ENCODE measurements at regions not wholly inside any gene's neighbourhood (a gene's known extent, or its start where the extent isn't known, plus 50 kb on each side); places are given as distances from the start of the nearest gene placed in this dataset.

DNA sequence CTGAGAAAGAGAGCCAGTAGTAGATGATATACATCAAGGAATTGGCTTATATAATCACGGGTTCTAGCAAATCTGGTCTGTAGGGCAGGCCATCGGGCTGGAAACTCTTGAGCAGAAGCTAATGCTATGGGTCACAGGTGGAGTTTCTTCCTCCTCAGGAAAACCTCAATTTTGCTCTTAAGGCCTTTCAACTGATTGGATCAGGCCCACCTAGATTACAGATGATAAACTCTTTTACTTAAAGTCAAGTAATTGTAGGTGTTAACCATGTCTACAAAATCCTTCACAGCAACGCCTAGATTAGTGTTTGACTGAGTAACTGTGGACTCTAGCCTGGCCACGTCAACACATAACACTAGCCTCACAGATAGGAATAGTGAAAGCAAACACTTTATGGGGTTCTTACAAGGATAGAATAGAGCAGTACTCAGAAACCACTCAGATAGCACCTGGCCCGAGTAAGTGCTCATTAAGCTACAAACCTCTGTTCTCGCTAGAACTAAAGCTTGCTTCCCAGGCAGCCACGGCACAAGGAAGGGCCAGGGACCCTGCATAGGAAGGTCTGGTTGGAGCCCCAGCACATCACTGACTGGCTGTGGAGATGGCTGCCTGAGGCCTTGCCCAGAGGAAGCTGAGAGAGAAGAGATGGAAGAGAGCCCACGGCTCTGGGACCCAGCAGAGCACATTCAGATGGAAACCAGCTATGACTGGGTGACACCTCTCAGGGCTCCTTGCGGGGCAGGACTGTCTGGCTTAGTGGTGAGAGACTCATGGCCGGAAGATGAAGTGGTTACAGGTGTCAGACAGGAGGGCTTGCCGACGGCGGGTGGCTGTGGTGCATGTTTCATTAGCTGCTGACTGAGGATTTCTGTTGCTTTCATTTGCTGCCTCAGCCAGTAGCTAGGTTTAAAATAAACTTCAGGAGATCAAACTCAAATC, 202.5 kb upstream of the TLE3 start:
- no peak for DNase-seq (ENCODE audit: low read depth in 1 of 2, low spot score in 1 of 2)
- no peak overlapping the region for H3K4me3 ChIP-seq (replicated peaks; ENCODE audit: insufficient read depth, low read length)
- H3K27me3 ChIP-seq (ENCODE audit: insufficient read depth, poor library complexity, severe bottlenecking) = no peaks in the 10 kb centered on the region
- TF ChIP-seq SPI1 (IDR thresholded peaks at IDR 0.05; ENCODE audit: borderline replicate concordance, low read depth) = no peak
- TF ChIP-seq GABPA (IDR thresholded peaks at IDR 0.05; ENCODE audit: low read depth) = no peak
- TF ChIP-seq, protein P1, sequence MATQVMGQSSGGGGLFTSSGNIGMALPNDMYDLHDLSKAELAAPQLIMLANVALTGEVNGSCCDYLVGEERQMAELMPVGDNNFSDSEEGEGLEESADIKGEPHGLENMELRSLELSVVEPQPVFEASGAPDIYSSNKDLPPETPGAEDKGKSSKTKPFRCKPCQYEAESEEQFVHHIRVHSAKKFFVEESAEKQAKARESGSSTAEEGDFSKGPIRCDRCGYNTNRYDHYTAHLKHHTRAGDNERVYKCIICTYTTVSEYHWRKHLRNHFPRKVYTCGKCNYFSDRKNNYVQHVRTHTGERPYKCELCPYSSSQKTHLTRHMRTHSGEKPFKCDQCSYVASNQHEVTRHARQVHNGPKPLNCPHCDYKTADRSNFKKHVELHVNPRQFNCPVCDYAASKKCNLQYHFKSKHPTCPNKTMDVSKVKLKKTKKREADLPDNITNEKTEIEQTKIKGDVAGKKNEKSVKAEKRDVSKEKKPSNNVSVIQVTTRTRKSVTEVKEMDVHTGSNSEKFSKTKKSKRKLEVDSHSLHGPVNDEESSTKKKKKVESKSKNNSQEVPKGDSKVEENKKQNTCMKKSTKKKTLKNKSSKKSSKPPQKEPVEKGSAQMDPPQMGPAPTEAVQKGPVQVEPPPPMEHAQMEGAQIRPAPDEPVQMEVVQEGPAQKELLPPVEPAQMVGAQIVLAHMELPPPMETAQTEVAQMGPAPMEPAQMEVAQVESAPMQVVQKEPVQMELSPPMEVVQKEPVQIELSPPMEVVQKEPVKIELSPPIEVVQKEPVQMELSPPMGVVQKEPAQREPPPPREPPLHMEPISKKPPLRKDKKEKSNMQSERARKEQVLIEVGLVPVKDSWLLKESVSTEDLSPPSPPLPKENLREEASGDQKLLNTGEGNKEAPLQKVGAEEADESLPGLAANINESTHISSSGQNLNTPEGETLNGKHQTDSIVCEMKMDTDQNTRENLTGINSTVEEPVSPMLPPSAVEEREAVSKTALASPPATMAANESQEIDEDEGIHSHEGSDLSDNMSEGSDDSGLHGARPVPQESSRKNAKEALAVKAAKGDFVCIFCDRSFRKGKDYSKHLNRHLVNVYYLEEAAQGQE (IDR thresholded peaks at IDR 0.05; ENCODE audit: insufficient replicate concordance, low read depth) = no peak
- TF ChIP-seq, protein P2, sequence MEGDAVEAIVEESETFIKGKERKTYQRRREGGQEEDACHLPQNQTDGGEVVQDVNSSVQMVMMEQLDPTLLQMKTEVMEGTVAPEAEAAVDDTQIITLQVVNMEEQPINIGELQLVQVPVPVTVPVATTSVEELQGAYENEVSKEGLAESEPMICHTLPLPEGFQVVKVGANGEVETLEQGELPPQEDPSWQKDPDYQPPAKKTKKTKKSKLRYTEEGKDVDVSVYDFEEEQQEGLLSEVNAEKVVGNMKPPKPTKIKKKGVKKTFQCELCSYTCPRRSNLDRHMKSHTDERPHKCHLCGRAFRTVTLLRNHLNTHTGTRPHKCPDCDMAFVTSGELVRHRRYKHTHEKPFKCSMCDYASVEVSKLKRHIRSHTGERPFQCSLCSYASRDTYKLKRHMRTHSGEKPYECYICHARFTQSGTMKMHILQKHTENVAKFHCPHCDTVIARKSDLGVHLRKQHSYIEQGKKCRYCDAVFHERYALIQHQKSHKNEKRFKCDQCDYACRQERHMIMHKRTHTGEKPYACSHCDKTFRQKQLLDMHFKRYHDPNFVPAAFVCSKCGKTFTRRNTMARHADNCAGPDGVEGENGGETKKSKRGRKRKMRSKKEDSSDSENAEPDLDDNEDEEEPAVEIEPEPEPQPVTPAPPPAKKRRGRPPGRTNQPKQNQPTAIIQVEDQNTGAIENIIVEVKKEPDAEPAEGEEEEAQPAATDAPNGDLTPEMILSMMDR (IDR thresholded peaks at IDR 0.05; ENCODE audit: insufficient read depth, low read length) = no peak
- TF ChIP-seq POLR2AphosphoS5 (IDR thresholded peaks at IDR 0.05; ENCODE audit: low read depth) = no peak
- no peak overlapping the region for H3K27ac ChIP-seq (replicated peaks)

DNA sequence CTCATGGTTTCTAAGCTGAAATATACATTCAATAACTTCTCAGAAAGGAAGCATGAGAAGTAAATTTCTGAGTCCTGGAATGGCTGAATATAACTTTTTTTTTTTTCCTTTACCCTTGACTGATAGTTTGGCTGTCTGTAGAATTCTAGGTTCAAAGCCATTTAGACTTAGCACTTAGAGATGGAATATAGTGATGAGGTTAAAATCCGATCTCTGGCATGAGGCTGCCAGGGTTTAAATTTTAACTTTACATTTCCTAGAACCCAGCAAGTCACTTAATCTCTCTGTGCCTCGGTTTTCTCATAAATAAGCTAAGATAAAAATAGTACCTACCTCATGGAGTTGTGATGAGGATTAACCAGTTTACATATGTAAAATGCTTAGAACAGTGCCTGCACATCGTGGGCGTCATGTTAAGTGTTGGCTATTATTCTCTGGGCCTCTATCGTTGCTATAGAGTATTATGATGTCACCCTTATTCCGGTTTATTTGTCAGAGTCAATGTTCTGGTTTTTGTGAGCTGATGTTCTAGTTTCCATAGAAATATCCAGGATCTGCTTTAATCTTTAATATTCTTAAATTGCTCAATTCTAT, 199.8 kb upstream of the TLE3 start:
- TF ChIP-seq, protein P2 (IDR thresholded peaks at IDR 0.05; ENCODE audit: insufficient read depth, low read length) = no peak
- TF ChIP-seq GABPA (IDR thresholded peaks at IDR 0.05; ENCODE audit: low read depth) = no peak
- no peak for TF ChIP-seq SPI1 (IDR thresholded peaks at IDR 0.05; ENCODE audit: borderline replicate concordance, low read depth)
- TF ChIP-seq POLR2AphosphoS5 (IDR thresholded peaks at IDR 0.05; ENCODE audit: low read depth) = no peak
- TF ChIP-seq, protein P1 (IDR thresholded peaks at IDR 0.05; ENCODE audit: insufficient replicate concordance, low read depth) = no peak
- no peak overlapping the region for H3K4me3 ChIP-seq (replicated peaks; ENCODE audit: insufficient read depth, low read length)
- DNase-seq (ENCODE audit: low read depth in 1 of 2, low spot score in 1 of 2) = no peak
- no peaks in the 10 kb centered on the region for H3K27me3 ChIP-seq (ENCODE audit: insufficient read depth, poor library complexity, severe bottlenecking)
- H3K27ac ChIP-seq (replicated peaks) = no peak overlapping the region

DNA sequence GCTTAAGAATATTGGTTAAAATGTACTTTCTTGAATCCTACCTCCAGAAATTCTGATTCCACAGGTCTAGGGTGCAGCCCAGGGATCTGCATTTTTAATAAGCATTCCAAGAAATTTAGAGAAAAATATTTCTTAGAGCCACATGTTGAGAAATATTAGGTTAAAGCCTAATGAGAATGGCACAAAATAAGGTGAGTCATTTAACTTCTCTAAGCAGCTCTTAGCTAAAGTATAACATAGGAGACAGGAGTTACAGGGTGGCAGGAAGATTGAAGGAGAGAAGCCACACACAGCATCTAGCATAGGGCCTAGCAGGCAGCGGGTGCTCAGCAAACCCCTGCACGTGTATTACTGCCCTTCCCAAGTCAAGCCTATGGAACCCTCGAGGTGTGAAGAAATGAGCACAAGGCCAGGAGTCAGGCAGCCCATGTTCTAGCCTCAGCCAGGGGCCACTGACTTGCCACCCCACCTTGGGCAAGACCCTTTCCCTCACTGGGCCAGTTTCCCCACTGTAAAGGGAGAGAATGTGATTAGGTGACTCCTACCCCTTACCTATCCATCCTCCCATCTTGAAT, 197.1 kb upstream of the TLE3 start:
- no peak overlapping the region for H3K4me3 ChIP-seq (replicated peaks; ENCODE audit: insufficient read depth, low read length)
- DNase-seq (ENCODE audit: low read depth in 1 of 2, low spot score in 1 of 2) = no peak
- H3K27ac ChIP-seq (replicated peaks) = no peak overlapping the region
- no peak for TF ChIP-seq POLR2AphosphoS5 (IDR thresholded peaks at IDR 0.05; ENCODE audit: low read depth)
- TF ChIP-seq, protein P1 (IDR thresholded peaks at IDR 0.05; ENCODE audit: insufficient replicate concordance, low read depth) = no peak
- TF ChIP-seq GABPA (IDR thresholded peaks at IDR 0.05; ENCODE audit: low read depth) = no peak
- TF ChIP-seq SPI1 (IDR thresholded peaks at IDR 0.05; ENCODE audit: borderline replicate concordance, low read depth) = no peak
- TF ChIP-seq, protein P2 (IDR thresholded peaks at IDR 0.05; ENCODE audit: insufficient read depth, low read length) = no peak
- H3K27me3 ChIP-seq (ENCODE audit: insufficient read depth, poor library complexity, severe bottlenecking) = no peaks in the 10 kb centered on the region
